Brain microvascular endothelial cell (primary cell): ENCODE measurements at regions not wholly inside any gene's neighbourhood (a gene's known extent, or its start where the extent isn't known, plus 50 kb on each side); places are given as distances from the start of the nearest gene placed in this dataset.

Experiments
- DNase-seq: peaks from one replicate; pipeline ENCODE4 v3.0.0-alpha.2; 2020
- H3K27ac ChIP-seq: fragments of 250-450 bp; sonication (Bioruptor Pico); 2 replicates; pipeline ENCODE4 v1.5.1; 2020; ENCODE audit warnings: mild to moderate bottlenecking, moderate library complexity
- H3K27me3 ChIP-seq: fragments of 250-450 bp; sonication (Bioruptor Pico); replicated peaks from 2 replicates; pipeline ENCODE4 v1.5.1; 2020; ENCODE audit warnings: mild to moderate bottlenecking
- H3K36me3 ChIP-seq: fragments of 250-450 bp; sonication (Bioruptor Pico); replicated peaks from 2 replicates; pipeline ENCODE4 v1.5.1; 2020; ENCODE audit warnings: mild to moderate bottlenecking
- H3K4me3 ChIP-seq: 2 replicates; pipeline ENCODE4 v1.5.1; 2011; ENCODE audit warnings: low read depth, mild to moderate bottlenecking, control low read depth, low read length, moderate library complexity
- in situ Hi-C: cut with HindIII; loops from 2 replicates; pipeline ENCODE4 v1.10.0; 2017; ENCODE audit warnings: low sequenced_read_pairs, low pct_ligation_motif_present
- TF ChIP-seq, protein P1 (sequence below): IDR thresholded peaks from 2 replicates; pipeline ENCODE4 v1.5.1; 2011; ENCODE audit warnings: low read depth, mild to moderate bottlenecking, moderate library complexity, low read length, control low read depth, inconsistent platforms; ENCODE audit errors: missing control alignments

DNA sequence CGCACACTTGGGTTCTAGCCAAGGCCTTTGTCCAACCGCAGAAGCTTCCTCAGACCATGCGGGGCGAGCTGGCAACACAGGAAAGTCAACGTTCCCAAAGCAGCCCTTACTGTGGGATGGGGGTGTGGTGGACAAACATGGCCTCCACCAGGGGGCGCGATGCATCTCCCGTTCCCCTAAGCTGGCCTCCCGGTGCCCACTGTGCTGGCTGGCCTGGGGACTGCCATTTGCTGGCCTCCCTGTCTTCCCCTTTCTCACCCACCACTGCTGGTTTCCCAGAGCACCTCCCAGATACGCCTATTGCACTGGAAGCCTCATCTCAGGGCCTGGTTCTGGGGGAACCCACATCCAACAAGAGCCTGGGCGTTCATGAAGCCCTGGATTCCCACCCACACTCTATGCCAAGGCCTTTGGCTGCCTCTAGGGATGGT lies 145.3 kb downstream of the IRF8 start:
- peak; percentile 2 for DNase-seq
- Histone ChIP-seq H3K4me3 (no peak overlapping the region), H3K36me3 (no peaks in the 10 kb centered on the region), H3K27ac (no peak overlapping the region), H3K27me3 (peaks cover 7% of the 10 kb centered on the region)
- TF ChIP-seq, protein P1, sequence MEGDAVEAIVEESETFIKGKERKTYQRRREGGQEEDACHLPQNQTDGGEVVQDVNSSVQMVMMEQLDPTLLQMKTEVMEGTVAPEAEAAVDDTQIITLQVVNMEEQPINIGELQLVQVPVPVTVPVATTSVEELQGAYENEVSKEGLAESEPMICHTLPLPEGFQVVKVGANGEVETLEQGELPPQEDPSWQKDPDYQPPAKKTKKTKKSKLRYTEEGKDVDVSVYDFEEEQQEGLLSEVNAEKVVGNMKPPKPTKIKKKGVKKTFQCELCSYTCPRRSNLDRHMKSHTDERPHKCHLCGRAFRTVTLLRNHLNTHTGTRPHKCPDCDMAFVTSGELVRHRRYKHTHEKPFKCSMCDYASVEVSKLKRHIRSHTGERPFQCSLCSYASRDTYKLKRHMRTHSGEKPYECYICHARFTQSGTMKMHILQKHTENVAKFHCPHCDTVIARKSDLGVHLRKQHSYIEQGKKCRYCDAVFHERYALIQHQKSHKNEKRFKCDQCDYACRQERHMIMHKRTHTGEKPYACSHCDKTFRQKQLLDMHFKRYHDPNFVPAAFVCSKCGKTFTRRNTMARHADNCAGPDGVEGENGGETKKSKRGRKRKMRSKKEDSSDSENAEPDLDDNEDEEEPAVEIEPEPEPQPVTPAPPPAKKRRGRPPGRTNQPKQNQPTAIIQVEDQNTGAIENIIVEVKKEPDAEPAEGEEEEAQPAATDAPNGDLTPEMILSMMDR = peak; percentile 75
- in situ Hi-C loops = no loop called here

DNA sequence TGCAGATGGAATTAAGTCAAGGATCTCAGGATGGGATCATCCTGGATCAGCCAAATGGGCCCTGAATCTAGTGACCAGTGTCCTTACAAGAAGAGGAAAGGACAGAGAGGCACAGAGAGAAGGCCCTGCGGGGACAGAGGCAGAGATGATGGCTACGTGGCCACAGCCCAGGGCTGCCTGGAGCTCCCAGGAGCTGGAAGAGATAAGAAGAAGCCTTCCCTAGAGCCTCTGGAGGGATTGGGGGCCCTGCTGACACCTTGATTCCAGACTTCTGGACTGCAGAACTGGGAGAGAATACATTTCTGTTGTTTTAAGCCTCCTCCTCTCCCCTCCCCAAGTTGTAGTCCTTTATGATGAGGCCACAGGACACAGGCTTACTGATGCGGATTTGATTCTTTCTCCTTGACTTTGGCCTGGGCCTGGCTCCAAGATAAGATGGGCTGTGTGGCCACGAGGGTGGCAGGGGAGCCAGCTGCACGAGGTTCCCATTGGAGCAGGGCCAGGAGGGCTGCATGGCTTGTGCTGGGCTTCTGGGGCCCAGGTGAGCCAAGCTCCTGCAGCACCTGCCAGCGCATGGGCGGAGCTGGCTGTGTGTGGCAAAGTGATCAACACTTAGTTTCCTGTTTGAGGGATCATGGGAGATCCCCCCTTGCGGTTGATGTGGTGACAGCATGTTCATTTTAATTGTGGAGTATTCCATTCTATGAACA lies 146.1 kb downstream of the IRF8 start:
- in situ Hi-C loops = no loop called here

DNA sequence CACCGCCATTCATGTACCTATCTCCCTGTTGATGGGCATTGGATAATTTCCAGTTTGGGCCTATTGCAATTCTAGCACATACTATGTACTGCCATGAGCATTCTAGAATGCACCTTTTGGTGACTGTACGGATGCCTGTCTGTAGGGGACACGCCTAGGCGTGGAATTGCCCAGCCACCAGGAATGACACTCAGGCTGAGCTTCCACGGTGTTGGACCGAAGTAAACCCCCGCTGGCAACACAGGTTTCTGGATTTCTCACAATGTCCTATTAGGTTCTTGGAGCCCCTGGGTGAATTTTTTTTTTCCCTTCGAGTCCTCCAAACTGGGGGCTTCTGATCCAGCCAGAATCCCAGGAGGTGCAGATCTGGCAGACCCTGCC lies 146.6 kb downstream of the IRF8 start:
- in situ Hi-C loops = no loop called here
- Histone ChIP-seq H3K27ac (no peak overlapping the region), H3K4me3 (no peak overlapping the region), H3K36me3 (no peaks in the 10 kb centered on the region), H3K27me3 (peaks cover 5% of the 10 kb centered on the region)
- TF ChIP-seq, protein P1 = no peak
- no peak for DNase-seq

More for the DNA sequence above, 146.1 kb downstream of the IRF8 start:
- H3K27ac ChIP-seq = no peak overlapping the region
- H3K36me3 ChIP-seq = no peaks in the 10 kb centered on the region
- no peak for DNase-seq
- no peak overlapping the region for H3K4me3 ChIP-seq
- TF ChIP-seq, protein P1 = no peak
- H3K27me3 ChIP-seq = peaks cover 5% of the 10 kb centered on the region

DNA sequence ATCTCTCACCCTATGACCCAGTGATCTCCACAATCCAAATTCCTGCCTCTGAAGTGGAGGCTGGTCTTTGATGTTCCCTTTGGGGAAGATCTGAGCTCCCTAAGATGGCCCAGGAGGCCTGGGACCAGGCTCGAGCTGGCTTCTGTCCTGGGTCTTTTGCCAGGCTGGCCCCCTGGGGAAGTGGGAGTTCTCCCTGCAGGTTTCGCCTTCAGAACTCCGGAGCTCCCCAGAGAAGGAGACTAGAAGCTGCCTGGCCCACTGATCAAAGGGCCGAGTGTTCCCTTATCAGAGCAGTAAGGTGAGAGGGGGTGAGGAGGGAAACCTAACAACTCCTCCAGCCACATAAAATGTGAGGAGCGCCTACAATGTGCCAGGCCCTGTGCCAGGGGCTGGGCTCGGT lies 147.1 kb downstream of the IRF8 start:
- H3K27me3 ChIP-seq = peaks cover 2% of the 10 kb centered on the region
- TF ChIP-seq, protein P1 = no peak
- in situ Hi-C loops = no loop called here
- no peak overlapping the region for H3K27ac ChIP-seq
- H3K36me3 ChIP-seq = no peaks in the 10 kb centered on the region
- no peak overlapping the region for H3K4me3 ChIP-seq
- DNase-seq = no peak

DNA sequence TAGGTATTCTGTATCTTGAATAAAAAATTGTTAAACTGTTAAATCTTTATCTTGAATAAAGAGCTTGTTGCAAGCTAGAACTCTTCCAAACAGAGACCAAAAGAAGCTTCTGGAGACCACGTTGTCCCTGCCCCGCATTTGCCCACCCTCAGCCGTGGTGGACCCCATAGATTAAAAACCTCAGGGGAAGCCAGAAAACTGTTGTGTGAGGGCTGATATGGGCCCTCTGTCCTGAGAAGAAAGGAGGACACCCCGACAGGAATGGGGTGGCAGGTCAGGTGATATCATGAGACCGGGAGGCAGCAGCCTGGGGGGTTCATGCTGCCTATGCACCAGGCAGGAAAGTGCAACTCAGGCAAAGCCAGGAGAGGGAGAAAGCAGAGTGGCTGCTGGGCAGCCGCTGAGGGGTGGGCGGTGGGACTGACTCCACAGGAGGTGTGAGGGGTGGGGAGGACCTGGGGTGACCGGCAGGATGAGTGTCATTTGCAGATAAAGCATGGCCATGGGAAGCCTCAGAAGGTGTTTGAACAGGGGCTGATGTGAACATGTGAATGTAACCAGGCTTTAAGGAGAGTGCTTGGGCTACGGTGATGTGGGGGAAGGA lies 147.8 kb downstream of the IRF8 start:
- no peak overlapping the region for H3K27ac ChIP-seq
- TF ChIP-seq, protein P1 = no peak
- H3K27me3 ChIP-seq = peaks cover 2% of the 10 kb centered on the region
- no peak for DNase-seq
- no peak overlapping the region for H3K4me3 ChIP-seq
- no peaks in the 10 kb centered on the region for H3K36me3 ChIP-seq
- in situ Hi-C loops = no loop called here
